EL (cell line): ENCODE measurements at regions not wholly inside any gene's neighbourhood (a gene's known extent, or its start where the extent isn't known, plus 50 kb on each side); places are given as distances from the start of the nearest gene placed in this dataset.
"Not testable (repeated sequence)": the region's sequence is repeated elsewhere in the genome, so short reads cannot be mapped to it uniquely, and the experiment has no call there.

ENCODE experiments used
- DNase-seq: peaks from one replicate; pipeline ENCODE4 v3.0.0-alpha.2; 2016

GRCh38 chr16:77488652-77489051 is 53.8 kb upstream of the ADAMTS18 start:
- DNase-seq = no peak

DNA sequence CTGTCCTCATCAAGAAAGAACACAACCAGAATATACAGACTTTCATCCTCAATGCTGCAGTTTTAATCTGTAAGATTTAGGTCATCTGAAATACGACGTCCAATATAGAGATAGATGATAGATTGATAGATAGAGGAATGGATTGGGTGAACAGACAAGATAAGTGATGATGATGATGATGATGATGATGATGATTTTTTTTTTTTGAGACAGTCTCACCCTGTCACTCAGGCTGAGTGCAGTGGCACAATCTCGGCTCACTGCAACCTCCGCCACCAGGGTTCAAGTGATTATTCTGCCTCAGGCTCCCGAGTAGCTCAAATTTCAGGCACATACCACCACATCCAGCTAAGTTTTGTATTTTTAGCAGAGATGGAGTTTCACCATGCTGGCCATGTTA is 56.3 kb upstream of the ADAMTS18 start:
- DNase-seq = no peak

GRCh38 chr16:77496934-77497333 is 62.1 kb upstream of the ADAMTS18 start:
- no peak for DNase-seq

DNA sequence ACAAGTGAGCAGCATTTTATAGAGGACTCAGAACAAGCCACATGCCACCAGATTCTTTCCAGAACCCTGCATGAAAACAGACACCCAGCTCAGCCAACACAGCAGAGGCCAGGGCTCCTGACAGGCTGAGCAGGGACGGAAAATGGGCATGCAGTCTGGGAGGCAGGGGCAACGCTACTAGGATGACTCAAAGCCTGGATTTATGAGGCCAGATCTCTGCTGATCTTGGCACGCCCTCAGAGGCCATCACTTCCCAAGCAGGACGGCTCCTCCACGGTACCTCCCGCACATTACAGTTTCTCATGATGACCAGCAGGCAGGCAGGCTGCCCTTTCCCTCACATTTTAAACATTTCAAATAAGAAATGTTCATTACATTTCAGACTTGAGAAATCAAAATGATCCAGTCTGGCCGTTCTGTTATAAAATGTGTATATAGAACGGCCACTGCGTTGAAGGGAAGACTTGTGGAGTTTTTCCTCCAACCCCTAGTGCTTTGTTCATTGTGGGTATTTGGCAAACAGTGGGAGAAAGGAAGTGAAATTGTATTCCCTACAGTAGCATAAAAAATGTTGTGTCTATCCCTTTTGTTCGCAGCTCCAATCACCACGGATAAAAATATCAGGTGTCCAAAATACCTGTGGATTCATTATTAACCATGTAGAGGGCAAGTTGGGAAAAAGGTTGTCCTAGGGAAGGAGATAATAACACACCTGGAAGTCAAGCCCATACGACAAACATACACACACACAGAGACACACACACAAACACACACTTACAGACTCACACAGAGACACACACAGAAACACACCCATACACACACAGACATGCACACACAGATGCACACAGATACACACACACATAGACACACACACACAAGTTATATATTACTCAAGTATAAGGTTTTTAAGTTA is 64.8 kb upstream of the ADAMTS18 start:
- DNase-seq = no peak

DNA sequence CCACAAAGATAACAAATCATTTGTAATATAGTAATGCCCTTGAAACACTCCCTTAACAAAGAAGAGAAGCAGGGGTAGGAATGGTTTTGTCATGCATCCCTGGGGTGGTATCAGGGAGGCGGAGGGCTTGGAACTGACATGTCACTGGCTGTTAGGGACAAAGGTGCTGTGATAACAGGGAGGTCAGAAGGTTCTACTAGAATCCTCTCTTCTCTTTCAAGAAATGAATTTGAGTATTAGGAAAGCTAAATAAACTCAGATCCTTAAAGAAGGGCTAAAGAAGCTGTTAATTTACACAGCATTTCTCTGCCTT is 65.4 kb upstream of the ADAMTS18 start:
- no peak for DNase-seq

DNA sequence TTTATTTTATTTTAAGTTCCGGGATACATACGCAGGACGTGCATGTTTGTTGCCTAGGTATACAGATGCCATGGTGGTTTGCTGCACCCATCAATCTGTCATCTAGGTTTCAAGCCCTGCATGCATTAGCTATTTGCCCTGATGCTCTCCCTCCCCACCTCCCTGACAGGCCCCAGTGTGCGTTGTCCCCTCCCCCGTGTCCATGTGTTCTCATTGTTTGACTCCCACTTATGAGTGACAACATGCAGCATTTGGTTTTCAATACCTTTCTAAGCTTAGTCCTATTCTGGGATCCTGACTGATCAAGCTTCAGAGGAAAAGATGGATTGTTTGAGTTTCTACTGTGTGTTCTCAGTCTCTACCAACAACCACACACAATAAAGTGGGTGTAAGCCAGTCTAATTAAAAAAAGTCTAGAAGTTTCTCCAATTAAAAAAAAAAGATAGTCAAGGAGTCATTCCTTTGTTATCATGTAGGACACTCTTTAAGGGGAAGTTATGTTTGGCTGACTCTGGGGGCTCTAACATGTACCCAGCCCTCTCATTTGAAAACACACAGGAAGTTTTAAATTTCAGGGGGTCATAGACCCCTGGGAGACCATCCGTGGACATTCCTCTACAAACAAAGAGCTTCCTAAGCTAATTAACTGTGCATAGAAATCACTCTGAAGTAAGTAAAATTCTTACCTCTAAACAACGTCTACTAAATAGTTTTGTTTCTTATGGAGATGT is 66.3 kb upstream of the ADAMTS18 start:
- no peak for DNase-seq

GRCh38 chr16:77502448-77502847 is 67.6 kb upstream of the ADAMTS18 start:
- no peak for DNase-seq

DNA sequence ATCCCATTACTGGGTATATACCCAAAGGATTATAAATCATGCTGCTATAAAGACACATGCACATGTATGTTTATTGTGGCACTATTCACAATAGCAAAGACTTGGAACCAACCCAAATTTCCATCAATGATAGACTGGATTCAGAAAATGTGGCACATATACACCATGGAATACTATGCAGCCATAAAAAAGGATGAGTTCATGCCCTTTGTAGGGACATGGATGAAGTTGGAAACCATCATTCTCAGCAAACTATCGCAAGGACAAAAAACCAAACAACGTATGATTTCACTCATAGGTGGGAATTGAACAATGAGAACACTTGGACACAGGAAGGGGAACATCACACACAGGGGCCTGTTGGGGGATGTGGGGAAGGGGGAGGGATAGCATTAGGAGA is 71.7 kb upstream of the ADAMTS18 start:
- DNase-seq = not testable (repeated sequence)

DNA sequence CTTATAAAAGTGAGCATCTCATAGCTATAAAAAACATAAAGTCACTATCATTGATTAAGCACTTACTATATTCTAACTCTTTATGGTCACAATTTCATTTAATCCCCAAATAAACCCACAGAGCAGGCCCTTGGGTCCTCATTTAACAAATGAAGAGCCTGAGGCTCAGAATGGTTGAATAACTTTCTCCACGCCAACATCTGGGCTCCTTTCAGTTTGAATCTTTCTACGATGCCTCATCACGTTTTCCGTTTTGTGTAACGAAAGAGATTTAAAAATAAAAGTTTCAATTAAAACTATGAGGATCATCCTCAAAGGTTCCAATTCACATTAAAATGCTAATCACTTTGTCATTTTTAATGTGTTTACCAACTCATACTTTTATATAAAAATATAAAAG is 74.2 kb upstream of the ADAMTS18 start:
- no peak for DNase-seq

GRCh38 chr16:77509796-77510195 is 75.0 kb upstream of the ADAMTS18 start:
- DNase-seq = no peak

DNA sequence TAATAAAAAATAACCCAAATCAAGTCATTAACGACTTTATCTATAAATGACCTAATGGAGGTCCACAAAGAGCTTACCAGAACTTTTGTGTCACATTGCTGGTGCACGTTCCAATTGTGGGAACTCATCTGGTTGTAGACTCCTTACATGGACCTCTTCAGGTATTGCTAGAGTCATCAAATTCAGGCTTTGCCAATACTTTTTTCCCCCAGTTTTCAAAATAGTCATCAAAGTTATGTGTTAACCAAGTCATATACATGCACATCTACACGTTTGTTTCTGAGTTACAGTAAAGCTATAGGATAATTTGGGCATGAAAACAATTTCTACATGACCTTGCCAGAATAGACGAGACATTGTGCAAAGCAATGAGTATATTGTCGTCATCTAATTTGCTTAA is 76.2 kb upstream of the ADAMTS18 start:
- DNase-seq = no peak

GRCh38 chr16:77514500-77515220 is 79.8 kb upstream of the ADAMTS18 start:
- DNase-seq = no peak

- DNase-seq = not testable (repeated sequence)
These were observed 90.4 kb upstream of the ADAMTS18 start for GRCh38 chr16:77525226-77525625.

DNA sequence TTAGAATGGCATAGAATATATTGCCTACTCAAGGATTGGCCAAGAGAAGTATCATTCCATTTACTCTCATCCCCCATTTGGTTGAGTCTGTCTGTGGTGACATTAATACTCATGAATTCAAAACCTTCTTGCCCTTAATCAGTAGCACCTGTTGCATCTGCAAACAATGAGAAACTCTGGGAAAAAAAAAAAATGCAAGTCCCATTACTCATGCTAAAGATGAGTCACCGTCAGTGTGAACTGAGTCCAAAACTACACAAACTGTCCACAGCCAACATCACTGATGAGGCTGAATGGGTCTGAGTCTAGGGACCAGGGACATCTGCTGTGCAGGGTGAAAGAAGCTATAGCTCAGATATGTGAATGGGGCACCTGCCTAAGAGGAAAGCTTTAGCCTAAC is 96.9 kb upstream of the ADAMTS18 start:
- peak; percentile 30 for DNase-seq

GRCh38 chr16:77536809-77537208 is 102.0 kb upstream of the ADAMTS18 start:
- DNase-seq = no peak

- no peak for DNase-seq
These were observed 104.7 kb upstream of the ADAMTS18 start for GRCh38 chr16:77539421-77540034.

DNA sequence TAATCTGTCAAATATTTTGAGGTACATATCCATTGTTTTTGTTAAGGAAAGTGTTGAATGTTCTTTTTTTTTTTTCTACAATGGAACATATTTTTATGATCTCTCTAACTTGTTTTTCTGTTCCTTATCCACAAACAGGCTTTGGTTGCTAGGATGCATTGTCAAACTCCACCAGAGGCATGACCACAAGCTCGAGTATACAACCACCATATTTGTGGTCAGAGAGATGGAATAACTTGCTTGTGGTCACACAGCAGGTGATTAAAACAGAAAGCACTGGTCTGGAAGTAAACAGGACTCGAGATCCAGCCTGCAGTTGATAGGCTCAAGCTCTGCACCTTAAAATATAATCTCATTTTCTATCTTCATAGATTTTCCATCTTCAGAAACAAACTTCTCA is 105.8 kb upstream of the ADAMTS18 start:
- DNase-seq = no peak

GRCh38 chr16:77541165-77541564 is 106.3 kb upstream of the ADAMTS18 start:
- no peak for DNase-seq

DNA sequence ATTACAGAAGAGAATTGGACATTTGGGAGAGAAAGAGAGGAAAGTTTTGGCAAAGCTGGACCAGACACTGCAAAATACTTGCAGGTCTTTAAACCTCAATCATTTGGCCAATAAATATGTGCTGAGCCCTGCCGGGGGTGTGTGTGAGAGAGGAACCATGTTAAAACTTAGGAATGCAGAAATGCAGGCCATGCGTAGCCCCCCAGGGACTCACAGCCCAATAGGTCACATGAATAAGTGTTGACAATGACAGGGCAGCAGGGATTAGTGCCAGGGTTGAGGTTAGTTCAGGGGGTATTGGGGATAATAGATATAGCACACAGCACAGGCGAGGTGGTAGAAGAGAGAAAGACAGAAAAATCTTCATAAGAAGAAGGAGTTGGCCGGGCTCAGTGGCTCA is 113.3 kb upstream of the ADAMTS18 start:
- no peak for DNase-seq

DNA sequence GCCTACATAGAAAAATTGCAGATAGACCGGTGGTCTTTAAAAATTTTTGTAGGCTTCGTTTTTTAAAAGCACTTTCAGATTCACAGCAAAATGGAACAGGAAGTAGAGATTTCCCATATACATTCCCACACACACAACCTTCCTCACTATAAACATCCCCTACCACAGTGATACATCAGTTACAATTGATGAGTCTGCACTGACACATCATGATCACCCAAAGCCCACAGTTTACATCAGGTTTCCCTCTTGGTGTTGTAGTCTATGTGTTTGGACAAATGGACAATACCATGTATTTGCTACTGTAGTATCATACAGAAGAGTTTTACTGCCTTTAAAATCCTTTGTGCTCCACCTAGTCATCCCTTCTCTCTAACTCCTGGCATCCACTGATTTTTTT is 113.9 kb upstream of the ADAMTS18 start:
- DNase-seq = no peak

DNA sequence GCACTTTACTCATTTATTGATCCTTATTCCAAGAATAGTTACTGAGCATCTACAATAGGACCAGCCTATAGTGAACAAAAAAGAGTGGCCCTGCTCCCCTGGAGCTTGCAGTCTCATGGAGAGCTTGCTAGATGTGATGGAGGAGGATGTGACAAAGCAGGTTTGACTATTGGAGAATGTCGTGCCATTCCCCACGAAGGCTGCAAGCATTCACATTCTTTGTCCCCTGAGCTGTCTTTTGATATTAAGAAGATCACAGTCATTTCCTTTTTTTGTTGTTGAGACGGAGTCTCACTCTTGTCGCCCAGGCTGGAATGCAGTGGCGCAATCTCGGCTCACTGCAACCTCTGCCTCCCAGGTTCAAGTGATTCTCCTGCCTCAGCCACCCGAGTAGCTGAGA is 115.0 kb upstream of the ADAMTS18 start:
- no peak for DNase-seq

GRCh38 chr16:77551357-77551756 is 116.5 kb upstream of the ADAMTS18 start:
- DNase-seq = no peak

GRCh38 chr16:77553130-77553529 is 118.3 kb upstream of the ADAMTS18 start:
- DNase-seq = no peak
